B cell (primary cell): ENCODE measurements at regions not wholly inside any gene's neighbourhood (a gene's known extent, or its start where the extent isn't known, plus 50 kb on each side); places are given as distances from the start of the nearest gene placed in this dataset.

Experiments used
- ATAC-seq: fragments of 200-7000 bp; cut with Tn5 transposase; one replicate; pipeline ENCODE4 v1.10.0; 2021; ENCODE audit warnings: low read depth, mild to moderate bottlenecking, moderate number of reproducible peaks, moderate library complexity
- CTCF ChIA-PET: fragments of 350-600 bp; sonication (Branson Sonifier 250); formaldehyde crosslinking; loops from one replicate; lab custom pipeline; 2021; ENCODE audit warnings: antibody characterized with exemption, inconsistent platforms; lab: Charles Lee
- POLR2A ChIA-PET: fragments of 350-600 bp; sonication (Branson Sonifier 250); formaldehyde crosslinking; loops from one replicate; lab custom pipeline; 2021; ENCODE audit warnings: antibody characterized with exemption; lab: Charles Lee
- DNase-seq: peaks from one replicate; pipeline ENCODE4 v3.0.0; 2013
- H2AFZ ChIP-seq: 2 replicates; pipeline ENCODE4 v1.6.1; 2012; ENCODE audit warnings: mild to moderate bottlenecking, low read depth, low read length; ENCODE audit not compliant: insufficient read depth, poor library complexity, severe bottlenecking
- H3K27ac ChIP-seq, 2 donors: 1 replicate in 1 of 2; 2 replicates in 1 of 2; pipeline ENCODE4 v1.5.1; 2012 to 2013; ENCODE audit warnings: low read length in 2 of 2, mild to moderate bottlenecking in 2 of 2, moderate library complexity in 1 of 2
- H3K27me3 ChIP-seq, 4 experiments: fragments of 200-600 bp in 1 of 4; sonication (generic) in 1 of 4; replicated peaks in 1 of 4; 1 replicate in 2 of 4; 2 replicates in 2 of 4; pipeline versions ENCODE4 v1.6.1 to v1.7.0; 2013 to 2016; ENCODE audit warnings: low read length in 3 of 4, mild to moderate bottlenecking in 2 of 4, mixed read lengths in 1 of 4, moderate library complexity in 1 of 4; ENCODE audit not compliant: insufficient read depth in 4 of 4, control insufficient read depth in 3 of 4; ENCODE audit errors: control extremely low read depth in 1 of 4
- H3K36me3 ChIP-seq, 2 experiments: replicated peaks in 1 of 2; 1 replicate in 1 of 2; 2 replicates in 1 of 2; pipeline versions ENCODE4 v1.6.1 to v1.7.1; 2013; ENCODE audit warnings: low read length in 1 of 2; ENCODE audit not compliant: insufficient read depth in 2 of 2, control insufficient read depth in 1 of 2; ENCODE audit errors: control extremely low read depth in 1 of 2, extremely low read depth in 1 of 2
- H3K4me1 ChIP-seq, 2 donors: fragments of 200-600 bp in 1 of 2; sonication (generic) in 1 of 2; 1 replicate in 1 of 2; 2 replicates in 1 of 2; pipeline versions ENCODE4 v1.5.1 to v1.6.1; 2013 to 2017; ENCODE audit warnings: low read length in 2 of 2; ENCODE audit not compliant: control insufficient read depth in 2 of 2, insufficient read depth in 2 of 2
- H3K4me2 ChIP-seq: replicated peaks from 2 replicates; pipeline ENCODE3; 2012; ENCODE audit warnings: mild to moderate bottlenecking, low read depth, low read length; ENCODE audit not compliant: poor library complexity, severe bottlenecking
- H3K4me3 ChIP-seq, 5 experiments: fragments of 200-600 bp in 1 of 5; sonication (generic) in 1 of 5; 1 replicate in 3 of 5; 2 replicates in 2 of 5; pipeline versions ENCODE4 v1.5.1 to v1.7.0; 2011 to 2016; ENCODE audit warnings: low read length in 4 of 5, mild to moderate bottlenecking in 4 of 5, low read depth in 2 of 5, control low read depth in 1 of 5, moderate library complexity in 1 of 5; ENCODE audit not compliant: insufficient read depth in 1 of 5; ENCODE audit errors: control extremely low read depth in 1 of 5, extremely low read depth in 1 of 5
- H3K79me2 ChIP-seq: fragments of 200-600 bp; sonication (generic); one replicate; pipeline ENCODE4 v1.6.0; 2016; ENCODE audit warnings: low read length; ENCODE audit not compliant: control insufficient read depth, insufficient read depth
- H3K9ac ChIP-seq: fragments of 200-600 bp; sonication (generic); 2 replicates; pipeline ENCODE4 v1.6.1; 2017; ENCODE audit warnings: mild to moderate bottlenecking, low read length, moderate library complexity
- H3K9me3 ChIP-seq, 3 donors: one replicate each; pipeline versions ENCODE4 v1.6.1 to v1.7.1; 2013; ENCODE audit warnings: low read length in 2 of 3; ENCODE audit not compliant: control insufficient read depth in 2 of 3, insufficient read depth in 1 of 3; ENCODE audit errors: control extremely low read depth in 1 of 3
- H4K20me1 ChIP-seq: 2 replicates; pipeline ENCODE4 v1.6.0; 2012; ENCODE audit warnings: mild to moderate bottlenecking, low read length; ENCODE audit not compliant: insufficient read depth, control insufficient read depth, poor library complexity, severe bottlenecking
- H3K27ac Mint-ChIP-seq: one replicate; pipeline ENCODE4 v1.8.0; 2021; ENCODE audit warnings: mixed read lengths
- H3K27me3 Mint-ChIP-seq: one replicate; pipeline ENCODE4 v1.8.0; 2021; ENCODE audit warnings: mixed read lengths
- H3K4me1 Mint-ChIP-seq: one replicate; pipeline ENCODE4 v1.8.0; 2021; ENCODE audit warnings: mixed read lengths
- H3K4me3 Mint-ChIP-seq: one replicate; pipeline ENCODE4 v1.8.0; 2021; ENCODE audit warnings: mixed read lengths
- H3K9me3 Mint-ChIP-seq: one replicate; pipeline ENCODE4 v1.8.0; 2022; ENCODE audit warnings: mixed read lengths; ENCODE audit not compliant: insufficient read depth
- EZH2 ChIP-seq: IDR thresholded peaks from 2 replicates; pipeline ENCODE4 v1.6.1; 2012; ENCODE audit warnings: borderline replicate concordance, low read depth, mild to moderate bottlenecking, moderate library complexity, low read length; ENCODE audit not compliant: insufficient read depth, poor library complexity, severe bottlenecking
- intact Hi-C: fragments of 100-400 bp; cut with micrococcal nuclease; formaldehyde crosslinking; loops from one replicate; pipeline ENCODE4 v1.10.0; 2022
- TF ChIP-seq, protein P1 (sequence below): fragments of 200-600 bp; IDR thresholded peaks from one replicate; pipeline ENCODE4 v1.8.0; 2022; ENCODE audit warnings: antibody characterized with exemption, mild to moderate bottlenecking

DNA sequence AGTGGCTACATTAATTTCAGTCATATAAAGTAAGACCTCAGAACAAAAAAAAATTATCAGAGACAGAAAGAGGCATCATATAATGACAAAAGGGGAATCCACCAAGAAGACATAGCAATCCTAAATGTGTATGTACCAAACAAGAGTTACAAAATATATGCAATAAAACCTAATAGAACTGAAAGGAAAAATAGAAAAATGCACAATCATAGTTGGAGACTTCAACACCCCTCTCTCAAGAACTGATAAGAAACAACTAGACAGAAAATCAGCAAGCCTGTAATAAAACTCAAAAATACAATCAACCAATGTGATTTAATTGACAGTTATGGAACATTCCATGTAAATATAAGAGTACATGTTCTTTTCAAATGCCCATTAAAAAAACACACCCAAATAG lies 61.3 kb upstream of the C16orf82 start:
- Mint-ChIP-seq H3K27me3 (peaks cover 30% of the 10 kb centered on the region), H3K9me3 (no peaks in the 10 kb centered on the region), H3K27ac (no peak overlapping the region), H3K4me1 (no peaks in the 10 kb centered on the region), H3K4me3 (no peak overlapping the region)
- Histone ChIP-seq H3K27ac (no peak overlapping the region), H3K9me3 (peaks cover 0 to 5% (median 3%) of the 10 kb centered on the region in 3 donors), H3K79me2 (no peaks in the 10 kb centered on the region), H3K4me1 (no peaks in the 10 kb centered on the region), H4K20me1 (no peaks in the 10 kb centered on the region), H3K36me3 (no peaks in the 10 kb centered on the region), H3K27me3 (peaks cover 0 to 9% (median 0%) of the 10 kb centered on the region in 4 experiments), H3K4me3 (no peak overlapping the region), H3K4me2 (no peak overlapping the region), H2AFZ (no peak overlapping the region), H3K9ac (no peak overlapping the region)
- intact Hi-C loops: no loop called here
- no peak for ATAC-seq
- ChIA-PET CTCF (interaction anchor here (0.6 kb wide), 1 partner anchor 938 kb away, joined by 4 read pairs; no protein-coding TSS in a partner anchor), POLR2A (no interaction called here)
- TF ChIP-seq EZH2: no peak
- TF ChIP-seq, protein P1, sequence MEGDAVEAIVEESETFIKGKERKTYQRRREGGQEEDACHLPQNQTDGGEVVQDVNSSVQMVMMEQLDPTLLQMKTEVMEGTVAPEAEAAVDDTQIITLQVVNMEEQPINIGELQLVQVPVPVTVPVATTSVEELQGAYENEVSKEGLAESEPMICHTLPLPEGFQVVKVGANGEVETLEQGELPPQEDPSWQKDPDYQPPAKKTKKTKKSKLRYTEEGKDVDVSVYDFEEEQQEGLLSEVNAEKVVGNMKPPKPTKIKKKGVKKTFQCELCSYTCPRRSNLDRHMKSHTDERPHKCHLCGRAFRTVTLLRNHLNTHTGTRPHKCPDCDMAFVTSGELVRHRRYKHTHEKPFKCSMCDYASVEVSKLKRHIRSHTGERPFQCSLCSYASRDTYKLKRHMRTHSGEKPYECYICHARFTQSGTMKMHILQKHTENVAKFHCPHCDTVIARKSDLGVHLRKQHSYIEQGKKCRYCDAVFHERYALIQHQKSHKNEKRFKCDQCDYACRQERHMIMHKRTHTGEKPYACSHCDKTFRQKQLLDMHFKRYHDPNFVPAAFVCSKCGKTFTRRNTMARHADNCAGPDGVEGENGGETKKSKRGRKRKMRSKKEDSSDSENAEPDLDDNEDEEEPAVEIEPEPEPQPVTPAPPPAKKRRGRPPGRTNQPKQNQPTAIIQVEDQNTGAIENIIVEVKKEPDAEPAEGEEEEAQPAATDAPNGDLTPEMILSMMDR: no peak
- no peak for DNase-seq
